ENCODE measurements at regions not wholly inside any gene's neighbourhood (a gene's known extent, or its start where the extent isn't known, plus 50 kb on each side); places are given as distances from the start of the nearest gene placed in this dataset.

GRCh38 chr6:139602577-139602976, 228.1 kb upstream of the CITED2 start:
- Mint-ChIP-seq H3K27ac (no peak overlapping the region), H3K27me3 (no peaks in the 10 kb centered on the region), H3K4me1 (ENCODE audit: low read depth) (no peaks in the 10 kb centered on the region), H3K9me3 (ENCODE audit: low read depth) (no peaks in the 10 kb centered on the region), H3K4me3 (no peak overlapping the region), H3K36me3 (no peaks in the 10 kb centered on the region)

GRCh38 chr6:139600919-139601475, 226.5 kb upstream of the CITED2 start:
- no peak overlapping the region for H3K4me3 Mint-ChIP-seq
- H3K27me3 Mint-ChIP-seq = no peaks in the 10 kb centered on the region
- H3K36me3 Mint-ChIP-seq = no peaks in the 10 kb centered on the region
- no peak overlapping the region for H3K27ac Mint-ChIP-seq
- H3K9me3 Mint-ChIP-seq (ENCODE audit: low read depth) = no peaks in the 10 kb centered on the region
- no peaks in the 10 kb centered on the region for H3K4me1 Mint-ChIP-seq (ENCODE audit: low read depth)

GRCh38 chr6:139600343-139600742, 225.9 kb upstream of the CITED2 start:
- Mint-ChIP-seq H3K27ac (no peak overlapping the region), H3K4me1 (ENCODE audit: low read depth) (no peaks in the 10 kb centered on the region), H3K9me3 (ENCODE audit: low read depth) (no peaks in the 10 kb centered on the region), H3K36me3 (no peaks in the 10 kb centered on the region), H3K4me3 (no peak overlapping the region), H3K27me3 (no peaks in the 10 kb centered on the region)

GRCh38 chr6:139597771-139598755, 223.6 kb upstream of the CITED2 start:
- peaks cover 2% of the 10 kb centered on the region for H3K27me3 Mint-ChIP-seq
- H3K27ac Mint-ChIP-seq = no peak overlapping the region
- H3K36me3 Mint-ChIP-seq = no peaks in the 10 kb centered on the region
- no peaks in the 10 kb centered on the region for H3K4me1 Mint-ChIP-seq (ENCODE audit: low read depth)
- no peak overlapping the region for H3K4me3 Mint-ChIP-seq
- H3K9me3 Mint-ChIP-seq (ENCODE audit: low read depth) = no peaks in the 10 kb centered on the region

GRCh38 chr6:139597087-139597763, 222.8 kb upstream of the CITED2 start:
- no peaks in the 10 kb centered on the region for H3K4me1 Mint-ChIP-seq (ENCODE audit: low read depth)
- H3K27ac Mint-ChIP-seq = no peak overlapping the region
- no peaks in the 10 kb centered on the region for H3K9me3 Mint-ChIP-seq (ENCODE audit: low read depth)
- peaks cover 2% of the 10 kb centered on the region for H3K27me3 Mint-ChIP-seq
- H3K4me3 Mint-ChIP-seq = no peak overlapping the region
- no peaks in the 10 kb centered on the region for H3K36me3 Mint-ChIP-seq

GRCh38 chr6:139595183-139595582, 220.7 kb upstream of the CITED2 start:
- H3K4me3 Mint-ChIP-seq = no peak overlapping the region
- H3K9me3 Mint-ChIP-seq (ENCODE audit: low read depth) = no peaks in the 10 kb centered on the region
- peaks cover 10% of the 10 kb centered on the region for H3K27me3 Mint-ChIP-seq

GRCh38 chr6:139594333-139594965, 220.0 kb upstream of the CITED2 start:
- no peak overlapping the region for H3K27ac Mint-ChIP-seq
- H3K9me3 Mint-ChIP-seq (ENCODE audit: low read depth) = no peaks in the 10 kb centered on the region
- peaks cover 2% of the 10 kb centered on the region for H3K4me1 Mint-ChIP-seq (ENCODE audit: low read depth)
- H3K4me3 Mint-ChIP-seq = no peak overlapping the region
- no peaks in the 10 kb centered on the region for H3K36me3 Mint-ChIP-seq
- peaks cover 10% of the 10 kb centered on the region for H3K27me3 Mint-ChIP-seq

More at GRCh38 chr6:139595183-139595582, 220.7 kb upstream of the CITED2 start:
- Mint-ChIP-seq H3K4me1 (ENCODE audit: low read depth) (peaks cover 2% of the 10 kb centered on the region), H3K27ac (no peak overlapping the region), H3K36me3 (no peaks in the 10 kb centered on the region)

GRCh38 chr6:139593081-139593480, 218.6 kb upstream of the CITED2 start:
- Mint-ChIP-seq H3K27ac (no peak overlapping the region), H3K36me3 (no peaks in the 10 kb centered on the region), H3K9me3 (ENCODE audit: low read depth) (no peaks in the 10 kb centered on the region), H3K4me3 (no peak overlapping the region), H3K4me1 (ENCODE audit: low read depth) (peaks cover 2% of the 10 kb centered on the region), H3K27me3 (peaks cover 10% of the 10 kb centered on the region)

GRCh38 chr6:139592011-139592410, 217.6 kb upstream of the CITED2 start:
- H3K4me3 Mint-ChIP-seq = no peak overlapping the region
- H3K9me3 Mint-ChIP-seq (ENCODE audit: low read depth) = no peaks in the 10 kb centered on the region
- peaks cover 2% of the 10 kb centered on the region for H3K4me1 Mint-ChIP-seq (ENCODE audit: low read depth)
- no peaks in the 10 kb centered on the region for H3K36me3 Mint-ChIP-seq
- peaks cover 10% of the 10 kb centered on the region for H3K27me3 Mint-ChIP-seq
- H3K27ac Mint-ChIP-seq = no peak overlapping the region

- Mint-ChIP-seq H3K9me3 (ENCODE audit: low read depth) (no peaks in the 10 kb centered on the region), H3K4me3 (no peak overlapping the region), H3K27me3 (peaks cover 10% of the 10 kb centered on the region), H3K36me3 (no peaks in the 10 kb centered on the region), H3K4me1 (ENCODE audit: low read depth) (peaks cover 2% of the 10 kb centered on the region), H3K27ac (no peak overlapping the region)
These were observed 216.8 kb upstream of the CITED2 start for GRCh38 chr6:139591075-139591865.

- Mint-ChIP-seq H3K4me1 (ENCODE audit: low read depth) (peaks cover 2% of the 10 kb centered on the region), H3K4me3 (no peak overlapping the region), H3K36me3 (no peaks in the 10 kb centered on the region), H3K9me3 (ENCODE audit: low read depth) (no peaks in the 10 kb centered on the region), H3K27ac (no peak overlapping the region), H3K27me3 (peaks cover 10% of the 10 kb centered on the region)
These were observed 215.8 kb upstream of the CITED2 start for GRCh38 chr6:139590206-139590605.

- no peaks in the 10 kb centered on the region for H3K9me3 Mint-ChIP-seq (ENCODE audit: low read depth)
These were observed 214.5 kb upstream of the CITED2 start for GRCh38 chr6:139588734-139589593.

GRCh38 chr6:139588076-139588639, 213.7 kb upstream of the CITED2 start:
- H3K4me1 Mint-ChIP-seq (ENCODE audit: low read depth) = peaks cover 2% of the 10 kb centered on the region
- peaks cover 13% of the 10 kb centered on the region for H3K27me3 Mint-ChIP-seq
- H3K9me3 Mint-ChIP-seq (ENCODE audit: low read depth) = no peaks in the 10 kb centered on the region
- no peaks in the 10 kb centered on the region for H3K36me3 Mint-ChIP-seq
- no peak overlapping the region for H3K27ac Mint-ChIP-seq
- no peak overlapping the region for H3K4me3 Mint-ChIP-seq

More at GRCh38 chr6:139588734-139589593, 214.5 kb upstream of the CITED2 start:
- Mint-ChIP-seq H3K27me3 (peaks cover 10% of the 10 kb centered on the region), H3K36me3 (no peaks in the 10 kb centered on the region), H3K27ac (no peak overlapping the region), H3K4me3 (no peak overlapping the region), H3K4me1 (ENCODE audit: low read depth) (peaks cover 2% of the 10 kb centered on the region)
